Prostate gland (tissue), 2 donors: ENCODE measurements at regions not wholly inside any gene's neighbourhood (a gene's known extent, or its start where the extent isn't known, plus 50 kb on each side); places are given as distances from the start of the nearest gene placed in this dataset.

ENCODE experiments used
- DNase-seq: peaks from one replicate; pipeline ENCODE4 v3.0.0-alpha.2; 2019; ENCODE audit warnings: low spot score
- H3K27ac ChIP-seq, 2 donors: fragments of 200-600 bp; sonication (generic); 2 replicates each; pipeline ENCODE4 v1.5.1; 2017 to 2019
- H3K27me3 ChIP-seq: fragments of 200-600 bp; sonication (generic); replicated peaks from 2 replicates; pipeline ENCODE4 v1.5.1; 2019; ENCODE audit not compliant: insufficient read depth
- H3K36me3 ChIP-seq, 2 donors: fragments of 200-600 bp; sonication (generic); 1 replicate in 1 of 2; 2 replicates in 1 of 2; pipeline versions ENCODE4 v1.5.1 to v1.8.1; 2017 to 2019
- H3K4me1 ChIP-seq: fragments of 200-600 bp; sonication (generic); replicated peaks from 2 replicates; pipeline ENCODE4 v1.5.1; 2019
- H3K4me3 ChIP-seq, 2 donors: fragments of 200-600 bp; sonication (generic); 2 replicates each; pipeline ENCODE4 v1.5.1; 2017 to 2019
- H3K9me3 ChIP-seq: fragments of 200-600 bp; sonication (generic); 2 replicates; pipeline ENCODE4 v1.5.1; 2017
- CTCF ChIP-seq, 4 experiments: fragments of 200-600 bp in 2 of 4; fragments of 450-650 bp in 2 of 4; sonication (generic) in 2 of 4; IDR thresholded peaks; 1 replicate in 3 of 4; 2 replicates in 1 of 4; pipeline ENCODE4 v1.5.1; 2016 to 2019; ENCODE audit warnings: antibody characterized with exemption in 4 of 4, mild to moderate bottlenecking in 2 of 4, moderate library complexity in 2 of 4
- POLR2A ChIP-seq: fragments of 450-650 bp; IDR thresholded peaks from one replicate; pipeline ENCODE4 v1.6.1; 2016; ENCODE audit warnings: antibody characterized with exemption, mild to moderate bottlenecking
- POLR2AphosphoS5 ChIP-seq: sonication (generic); formaldehyde crosslinking; IDR thresholded peaks from one replicate; pipeline ENCODE4 v1.6.1; 2017; ENCODE audit warnings: antibody characterized with exemption
- WGBS: methylation state at CpG from one replicate; pipeline ENCODE4 v1.1.5; 2018; 5-methylcytosine and 5-hydroxymethylcytosine counted together
- intact Hi-C: fragments of 100-400 bp; cut with DNase I; formaldehyde crosslinking; loops from one replicate; pipeline ENCODE4 v1.14.2; 2022

DNA sequence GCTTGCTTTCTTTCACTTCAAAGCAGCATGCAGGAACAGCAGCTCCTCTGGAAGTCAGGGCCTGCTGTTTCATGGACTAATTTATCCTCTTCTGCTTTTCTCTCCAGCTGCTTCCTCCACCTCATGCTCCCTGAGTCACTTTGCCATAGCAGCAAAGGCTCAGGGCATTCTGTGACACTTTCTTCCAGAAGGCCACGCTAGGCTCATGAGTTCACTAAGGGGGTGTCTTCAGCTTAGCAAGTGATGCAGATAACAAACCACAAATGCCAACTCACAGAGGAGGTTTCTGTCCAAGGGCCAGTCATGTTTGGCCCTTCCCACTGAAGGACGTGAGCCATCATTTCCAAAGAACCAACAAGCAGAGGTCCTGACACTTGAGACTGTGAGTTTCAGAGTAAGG is 200.2 kb downstream of the ADGRA3 start:
- TF ChIP-seq POLR2A, result no peak
- TF ChIP-seq CTCF (IDR thresholded peaks at IDR 0.05), result no peak
- no peak for TF ChIP-seq POLR2AphosphoS5
- Histone ChIP-seq H3K27ac (no peak overlapping the region), H3K27me3 (no peaks in the 10 kb centered on the region), H3K36me3 (no peaks in the 10 kb centered on the region), H3K4me3 (no peak overlapping the region), H3K9me3 (no peaks in the 10 kb centered on the region), H3K4me1 (no peaks in the 10 kb centered on the region)
- WGBS, result 65% methylated on average over 2 of the region's 2 CpGs
- no peak for DNase-seq
- intact Hi-C loops, result no loop called here

GRCh38 chr4:22313976-22314375 is 201.9 kb downstream of the ADGRA3 start:
- no peaks in the 10 kb centered on the region for H3K27me3 ChIP-seq
- no peak overlapping the region for H3K4me3 ChIP-seq
- DNase-seq, result no peak
- no peaks in the 10 kb centered on the region for H3K9me3 ChIP-seq
- H3K27ac ChIP-seq, result no peak overlapping the region
- TF ChIP-seq CTCF (IDR thresholded peaks at IDR 0.05) (no peak), POLR2A (no peak), POLR2AphosphoS5 (no peak)
- H3K36me3 ChIP-seq, result no peaks in the 10 kb centered on the region
- intact Hi-C loops, result no loop called here
- no peaks in the 10 kb centered on the region for H3K4me1 ChIP-seq

- H3K27ac ChIP-seq, result no peak overlapping the region
- H3K36me3 ChIP-seq, result no peaks in the 10 kb centered on the region
- 58% methylated on average over 4 of the region's 4 CpGs for WGBS
- H3K4me3 ChIP-seq, result no peak overlapping the region
- no peak for TF ChIP-seq POLR2A
- TF ChIP-seq CTCF (IDR thresholded peaks at IDR 0.05), result no peak
- no peak for TF ChIP-seq POLR2AphosphoS5
- H3K27me3 ChIP-seq, result no peaks in the 10 kb centered on the region
- intact Hi-C loops, result no loop called here
- H3K9me3 ChIP-seq, result no peaks in the 10 kb centered on the region
- no peak for DNase-seq
- no peaks in the 10 kb centered on the region for H3K4me1 ChIP-seq
Observed at GRCh38 chr4:22312113-22312512, 203.8 kb downstream of the ADGRA3 start.

DNA sequence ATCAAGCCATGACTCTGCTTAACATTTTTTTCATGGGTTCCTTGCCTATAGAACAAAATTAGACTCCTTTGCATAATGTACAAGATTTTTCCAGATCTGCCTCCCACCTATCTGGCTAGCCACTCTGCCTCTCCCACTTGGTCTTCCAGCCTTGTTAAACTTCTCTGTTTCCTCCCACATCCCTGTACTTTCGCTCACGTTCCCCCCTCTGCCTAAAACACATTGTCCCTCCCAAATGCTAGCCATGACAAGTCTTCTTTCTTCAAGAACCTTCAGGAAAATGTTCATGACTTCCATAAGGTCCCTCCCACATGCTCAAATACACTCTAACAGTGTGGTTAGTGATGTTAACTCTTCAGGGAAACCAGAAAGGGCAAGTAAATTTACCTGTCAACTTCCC is 214.6 kb downstream of the ADGRA3 start:
- Histone ChIP-seq H3K4me3 (no peak overlapping the region), H3K4me1 (no peaks in the 10 kb centered on the region), H3K36me3 (no peaks in the 10 kb centered on the region), H3K27me3 (no peaks in the 10 kb centered on the region), H3K27ac (no peak overlapping the region), H3K9me3 (no peaks in the 10 kb centered on the region)
- DNase-seq, result no peak
- intact Hi-C loops, result no loop called here
- TF ChIP-seq POLR2A (no peak), CTCF (IDR thresholded peaks at IDR 0.05) (no peak), POLR2AphosphoS5 (no peak)
- WGBS, result 64% methylated on average over 2 of the region's 2 CpGs

DNA sequence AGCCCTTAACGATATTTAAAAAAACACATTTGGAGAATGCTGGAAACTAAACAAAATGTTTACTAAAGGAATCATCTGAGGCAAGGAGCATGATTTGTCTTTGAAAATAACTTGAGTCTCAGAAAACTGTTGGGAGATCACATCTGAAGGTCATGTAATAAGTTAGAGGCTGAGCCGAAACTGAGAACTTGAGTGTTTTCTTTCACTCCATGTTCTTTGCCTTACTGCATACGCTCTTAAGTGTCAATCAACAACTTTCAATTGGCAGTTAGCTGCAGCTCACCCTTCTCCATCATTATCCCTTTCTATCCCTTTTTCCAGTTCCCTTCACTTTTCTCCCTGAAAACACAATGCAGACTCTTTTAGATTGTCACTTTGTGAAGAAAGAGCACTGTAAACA is 216.2 kb downstream of the ADGRA3 start:
- Histone ChIP-seq H3K4me3 (no peak overlapping the region), H3K27me3 (no peaks in the 10 kb centered on the region), H3K36me3 (no peaks in the 10 kb centered on the region), H3K4me1 (no peaks in the 10 kb centered on the region), H3K9me3 (no peaks in the 10 kb centered on the region), H3K27ac (no peak overlapping the region)
- DNase-seq, result no peak
- WGBS, result 71% methylated on average over 3 of the region's 3 CpGs
- intact Hi-C loops, result no loop called here
- TF ChIP-seq POLR2AphosphoS5, result no peak
- TF ChIP-seq CTCF (IDR thresholded peaks at IDR 0.05), result no peak
- no peak for TF ChIP-seq POLR2A
